HepG2 (cell line): ENCODE measurements at regions not wholly inside any gene's neighbourhood (a gene's known extent, or its start where the extent isn't known, plus 50 kb on each side); places are given as distances from the start of the nearest gene placed in this dataset.

ENCODE experiments used
- ATAC-seq: fragments of 200-7000 bp; cut with Tn5 transposase; 3 replicates; pipeline ENCODE4 v1.9.1; 2020; ENCODE audit warnings: mild to moderate bottlenecking, moderate library complexity
- BruUV-seq: library from RNA; stranded (reverse); fragments of 400-500 nt; replicated peaks from 2 replicates; lab custom pipeline; 2021; lab: Mats Ljungman, UMichigan
- CTCF ChIA-PET: fragments of 300-600 bp; formaldehyde crosslinking; extraction: SDS; loops from one replicate; lab custom pipeline; 2021; ENCODE audit warnings: low total read pairs, inconsistent platforms, low intra/inter-chr PET ratio; lab: Yijun Ruan, JAX
- POLR2A ChIA-PET: fragments of 350-600 bp; sonication (Branson Sonifier 250); formaldehyde crosslinking; loops from one replicate; lab custom pipeline; 2020; ENCODE audit warnings: antibody characterized with exemption, inconsistent platforms; lab: Yijun Ruan, JAX
- DNase-seq: peaks from one replicate; pipeline ENCODE4 v3.0.0-alpha.2; 2015; ENCODE audit warnings: low spot score
- FAIRE-seq: peaks from 3 replicates; lab custom pipeline; 2011; peaks lifted over from hg19 to GRCh38; lab: Jason Lieb, UNC
- H2AFZ ChIP-seq: one replicate; pipeline ENCODE4 v1.6.1; 2011; ENCODE audit warnings: low read length, inconsistent platforms
- H3K27ac ChIP-seq: fragments of 300-600 bp; 3 replicates; pipeline ENCODE4 v1.8.0; 2011; ENCODE audit warnings: mixed run types, mild to moderate bottlenecking, mixed read lengths, low read length, inconsistent platforms; ENCODE audit not compliant: insufficient read depth; ENCODE audit errors: extremely low read length
- H3K27me3 ChIP-seq, 2 experiments: fragments of 200-600 bp in 1 of 2; 2 replicates in 1 of 2; 3 replicates in 1 of 2; pipeline versions ENCODE4 v1.6.0 to v1.8.0; 2011; ENCODE audit warnings: low read length in 2 of 2, mild to moderate bottlenecking in 2 of 2, moderate library complexity in 2 of 2, inconsistent platforms in 1 of 2; ENCODE audit not compliant: insufficient read depth in 2 of 2, control insufficient read depth in 1 of 2
- H3K36me3 ChIP-seq, 2 experiments: fragments of 200-600 bp in 1 of 2; replicated peaks in 1 of 2; 2 replicates in 1 of 2; 3 replicates in 1 of 2; pipeline versions ENCODE4 v1.5.1 to v1.8.0; 2011; ENCODE audit warnings: low read length in 2 of 2, inconsistent platforms in 1 of 2; ENCODE audit not compliant: insufficient read depth in 2 of 2, control insufficient read depth in 1 of 2
- H3K4me1 ChIP-seq: 2 replicates; pipeline ENCODE4 v1.5.1; 2012; ENCODE audit warnings: low read length, inconsistent platforms; ENCODE audit not compliant: insufficient read depth
- H3K4me2 ChIP-seq: 2 replicates; pipeline ENCODE4 v1.6.0; 2011; ENCODE audit warnings: low read depth, low read length, inconsistent platforms
- H3K4me3 ChIP-seq, 3 experiments: fragments of 200-600 bp in 1 of 3; sonication (generic), shearing (Covaris generic) in 1 of 3; replicated peaks in 1 of 3; 2 replicates each; pipeline ENCODE4 v1.5.1; 2011 to 2016; ENCODE audit warnings: low read length in 3 of 3, inconsistent platforms in 2 of 3, low read depth in 2 of 3, mild to moderate bottlenecking in 2 of 3, control low read depth in 1 of 3, mixed read lengths in 1 of 3; ENCODE audit not compliant: insufficient read depth in 1 of 3
- H3K79me2 ChIP-seq: one replicate; pipeline ENCODE4 v1.6.1; 2011; ENCODE audit warnings: low read length, inconsistent platforms; ENCODE audit not compliant: insufficient read depth
- H3K9ac ChIP-seq: 2 replicates; pipeline ENCODE4 v1.6.0; 2011; ENCODE audit warnings: mild to moderate bottlenecking, low read depth, low read length, inconsistent platforms; ENCODE audit not compliant: insufficient read depth
- H3K9me3 ChIP-seq: 2 replicates; pipeline ENCODE4 v1.5.1; 2012; ENCODE audit warnings: mild to moderate bottlenecking, low read length
- H4K20me1 ChIP-seq: 2 replicates; pipeline ENCODE4 v1.6.0; 2011; ENCODE audit warnings: inconsistent platforms, mild to moderate bottlenecking, low read length, moderate library complexity; ENCODE audit not compliant: insufficient read depth
- ARNTL ChIP-seq: sonication (generic); formaldehyde crosslinking; IDR thresholded peaks from 2 replicates; pipeline ENCODE4 v1.4.0; 2020; ENCODE audit warnings: mild to moderate bottlenecking, missing genetic modification reagents
- ATF7 ChIP-seq, 2 experiments: fragments of 450-650 bp in 1 of 2; sonication (generic) in 1 of 2; formaldehyde crosslinking in 1 of 2; IDR thresholded peaks; 2 replicates each; pipeline versions ENCODE4 v1.4.0 to v1.6.1; 2016 to 2020; ENCODE audit warnings: antibody characterized with exemption in 1 of 2, mild to moderate bottlenecking in 1 of 2, missing genetic modification reagents in 1 of 2
- ATRX ChIP-seq: sonication (generic); formaldehyde crosslinking; IDR thresholded peaks from 2 replicates; pipeline ENCODE4 v1.4.0; 2020; ENCODE audit warnings: missing genetic modification reagents, borderline replicate concordance
- BORCS8-MEF2B ChIP-seq: sonication (generic); formaldehyde crosslinking; IDR thresholded peaks from 2 replicates; pipeline ENCODE4 v1.8.0; 2022; ENCODE audit warnings: mild to moderate bottlenecking, missing genetic modification reagents
- CHD4 ChIP-seq: fragments of 200-600 bp; sonication (generic); IDR thresholded peaks from 2 replicates; pipeline ENCODE4 v1.7.0; 2017; ENCODE audit warnings: mild to moderate bottlenecking, low read length, borderline replicate concordance
- FOXM1 ChIP-seq: sonication (generic); formaldehyde crosslinking; IDR thresholded peaks from 2 replicates; pipeline ENCODE4 v1.5.0; 2020; ENCODE audit warnings: missing genetic modification reagents
- HNRNPLL ChIP-seq: fragments of 200-400 bp; formaldehyde crosslinking; IDR thresholded peaks from 2 replicates; pipeline ENCODE4 v1.6.1; 2017; ENCODE audit warnings: mild to moderate bottlenecking, low read depth, low read length; ENCODE audit not compliant: poor library complexity, severe bottlenecking
- MAFF ChIP-seq: IDR thresholded peaks from 2 replicates; pipeline ENCODE4 v1.6.1; 2011; ENCODE audit warnings: low read depth, low read length, improper control_type of control experiment
- MXI1 ChIP-seq: IDR thresholded peaks from 3 replicates; pipeline ENCODE4 v1.6.1; 2012; ENCODE audit warnings: low read depth, low read length, inconsistent platforms, borderline replicate concordance
- U2AF2 ChIP-seq: fragments of 200-400 bp; formaldehyde crosslinking; IDR thresholded peaks from 2 replicates; pipeline ENCODE4 v1.6.1; 2017; ENCODE audit warnings: low read depth, mild to moderate bottlenecking, low read length
- YEATS4 ChIP-seq: sonication (generic); formaldehyde crosslinking; IDR thresholded peaks from 2 replicates; pipeline ENCODE4 v1.4.0; 2020; ENCODE audit warnings: missing genetic modification reagents, borderline replicate concordance
- ZBTB42 ChIP-seq: sonication (generic); formaldehyde crosslinking; IDR thresholded peaks from 2 replicates; pipeline ENCODE4 v1.5.0; 2020; ENCODE audit warnings: mild to moderate bottlenecking, missing genetic modification reagents
- ZNF549 ChIP-seq: sonication (generic); formaldehyde crosslinking; IDR thresholded peaks from 2 replicates; pipeline ENCODE4 v1.5.0; 2020; ENCODE audit warnings: missing genetic modification reagents
- ZNF777 ChIP-seq: sonication (generic); formaldehyde crosslinking; IDR thresholded peaks from 2 replicates; pipeline ENCODE4 v1.4.0; 2020; ENCODE audit warnings: missing genetic modification reagents
- WGBS: methylation state at CpG from one replicate; pipeline ENCODE4 v1.1.6; 2017; ENCODE audit warnings: low lambda C conversion rate; 5-methylcytosine and 5-hydroxymethylcytosine counted together
- in situ Hi-C: cut with HindIII; loops from 2 replicates; pipeline ENCODE4 v1.10.0; 2017; ENCODE audit warnings: low pct_unique_long_range_greater_than_20kb; ENCODE audit not compliant: extremely low pct_ligation_motif_present
- intact Hi-C: fragments of 100-400 bp; cut with micrococcal nuclease; formaldehyde crosslinking; loops from one replicate; pipeline ENCODE4 v1.10.0; 2022; ENCODE audit not compliant: unreplicated experiment
- TF ChIP-seq, protein P1 (sequence below): sonication (generic); formaldehyde crosslinking; IDR thresholded peaks from 2 replicates; pipeline ENCODE4 v1.9.0; 2022; ENCODE audit warnings: low read depth, missing genetic modification reagents
- TF ChIP-seq, protein P2 (sequence below): IDR thresholded peaks from 2 replicates; pipeline ENCODE4 v1.6.1; 2012; ENCODE audit warnings: low read length, improper control_type of control experiment

GRCh38 chr2:235144291-235144690, 192.5 kb downstream of the SH3BP4 start:
- WGBS, result 9% methylated on average over 4 of the region's 4 CpGs
- in situ Hi-C loops, result loop anchor here (5.0 kb wide), 1 partner anchor 448 kb away; no protein-coding TSS in a partner anchor
- H3K27ac ChIP-seq, result no peak overlapping the region

GRCh38 chr2:235146206-235146605, 194.4 kb downstream of the SH3BP4 start:
- ChIA-PET POLR2A (no interaction called here), CTCF (no interaction called here)
- ATAC-seq (no peak), DNase-seq (no peak), FAIRE-seq (no peak)
- peaks cover 6% of the 10 kb centered on the region for H3K4me1 ChIP-seq
- no peak overlapping the region for H2AFZ ChIP-seq
- H3K9me3 ChIP-seq, result no peaks in the 10 kb centered on the region
- 0% methylated on average over 1 of the region's 1 CpG for WGBS
- BruUV-seq, result no TSS peak
- H3K4me3 ChIP-seq, result no peak overlapping the region
- H3K36me3 ChIP-seq, result no peaks in the 10 kb centered on the region
- H3K4me2 ChIP-seq, result no peak overlapping the region
- in situ Hi-C loops (no loop called here), intact Hi-C loops (no loop called here)
- no peak overlapping the region for H3K9ac ChIP-seq
- H3K27ac ChIP-seq, result no peak overlapping the region
- no peaks in the 10 kb centered on the region; the same call in 1 of the 2 replicates for H4K20me1 ChIP-seq
- H3K79me2 ChIP-seq, result no peaks in the 10 kb centered on the region
- H3K27me3 ChIP-seq, result peaks cover 0 to 57% of the 10 kb centered on the region in 2 experiments; a peak in 4 of 5 replicates
- TF ChIP-seq, protein P1, sequence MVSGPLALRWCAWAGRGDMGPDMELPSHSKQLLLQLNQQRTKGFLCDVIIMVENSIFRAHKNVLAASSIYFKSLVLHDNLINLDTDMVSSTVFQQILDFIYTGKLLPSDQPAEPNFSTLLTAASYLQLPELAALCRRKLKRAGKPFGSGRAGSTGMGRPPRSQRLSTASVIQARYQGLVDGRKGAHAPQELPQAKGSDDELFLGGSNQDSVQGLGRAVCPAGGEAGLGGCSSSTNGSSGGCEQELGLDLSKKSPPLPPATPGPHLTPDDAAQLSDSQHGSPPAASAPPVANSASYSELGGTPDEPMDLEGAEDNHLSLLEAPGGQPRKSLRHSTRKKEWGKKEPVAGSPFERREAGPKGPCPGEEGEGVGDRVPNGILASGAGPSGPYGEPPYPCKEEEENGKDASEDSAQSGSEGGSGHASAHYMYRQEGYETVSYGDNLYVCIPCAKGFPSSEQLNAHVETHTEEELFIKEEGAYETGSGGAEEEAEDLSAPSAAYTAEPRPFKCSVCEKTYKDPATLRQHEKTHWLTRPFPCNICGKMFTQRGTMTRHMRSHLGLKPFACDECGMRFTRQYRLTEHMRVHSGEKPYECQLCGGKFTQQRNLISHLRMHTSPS, result no peak
- TF ChIP-seq YEATS4 (CRISPR knock-in tag), result no peak
- TF ChIP-seq ZBTB42 (CRISPR knock-in tag), result no peak
- TF ChIP-seq, protein P2, sequence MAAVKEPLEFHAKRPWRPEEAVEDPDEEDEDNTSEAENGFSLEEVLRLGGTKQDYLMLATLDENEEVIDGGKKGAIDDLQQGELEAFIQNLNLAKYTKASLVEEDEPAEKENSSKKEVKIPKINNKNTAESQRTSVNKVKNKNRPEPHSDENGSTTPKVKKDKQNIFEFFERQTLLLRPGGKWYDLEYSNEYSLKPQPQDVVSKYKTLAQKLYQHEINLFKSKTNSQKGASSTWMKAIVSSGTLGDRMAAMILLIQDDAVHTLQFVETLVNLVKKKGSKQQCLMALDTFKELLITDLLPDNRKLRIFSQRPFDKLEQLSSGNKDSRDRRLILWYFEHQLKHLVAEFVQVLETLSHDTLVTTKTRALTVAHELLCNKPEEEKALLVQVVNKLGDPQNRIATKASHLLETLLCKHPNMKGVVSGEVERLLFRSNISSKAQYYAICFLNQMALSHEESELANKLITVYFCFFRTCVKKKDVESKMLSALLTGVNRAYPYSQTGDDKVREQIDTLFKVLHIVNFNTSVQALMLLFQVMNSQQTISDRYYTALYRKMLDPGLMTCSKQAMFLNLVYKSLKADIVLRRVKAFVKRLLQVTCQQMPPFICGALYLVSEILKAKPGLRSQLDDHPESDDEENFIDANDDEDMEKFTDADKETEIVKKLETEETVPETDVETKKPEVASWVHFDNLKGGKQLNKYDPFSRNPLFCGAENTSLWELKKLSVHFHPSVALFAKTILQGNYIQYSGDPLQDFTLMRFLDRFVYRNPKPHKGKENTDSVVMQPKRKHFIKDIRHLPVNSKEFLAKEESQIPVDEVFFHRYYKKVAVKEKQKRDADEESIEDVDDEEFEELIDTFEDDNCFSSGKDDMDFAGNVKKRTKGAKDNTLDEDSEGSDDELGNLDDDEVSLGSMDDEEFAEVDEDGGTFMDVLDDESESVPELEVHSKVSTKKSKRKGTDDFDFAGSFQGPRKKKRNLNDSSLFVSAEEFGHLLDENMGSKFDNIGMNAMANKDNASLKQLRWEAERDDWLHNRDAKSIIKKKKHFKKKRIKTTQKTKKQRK, result no peak
- TF ChIP-seq MXI1, result no peak
- TF ChIP-seq BORCS8-MEF2B (CRISPR knock-in tag), result no peak
- no peak for TF ChIP-seq ARNTL (CRISPR knock-in tag)
- no peak for TF ChIP-seq ATRX (CRISPR knock-in tag)
- no peak for TF ChIP-seq FOXM1 (CRISPR knock-in tag)
- no peak for TF ChIP-seq ZNF777 (CRISPR knock-in tag)
- TF ChIP-seq MAFF, result no peak

More at GRCh38 chr2:235144291-235144690, 192.5 kb downstream of the SH3BP4 start:
- peaks cover 6% of the 10 kb centered on the region for H3K4me1 ChIP-seq
- CTCF ChIA-PET, result no interaction called here
- no peaks in the 10 kb centered on the region; the same call in 1 of the 2 replicates for H4K20me1 ChIP-seq
- H3K4me3 ChIP-seq, result no peak overlapping the region
- DNase-seq (no peak), FAIRE-seq (no peak), ATAC-seq (no peak)
- H2AFZ ChIP-seq, result no peak overlapping the region
- intact Hi-C loops, result no loop called here
- no peaks in the 10 kb centered on the region for H3K36me3 ChIP-seq
- BruUV-seq, result no TSS peak
- no peaks in the 10 kb centered on the region for H3K79me2 ChIP-seq
- no peak for TF ChIP-seq ATF7 (IDR thresholded peaks at IDR 0.05)
- TF ChIP-seq ATF7 (CRISPR knock-in tag; IDR thresholded peaks at IDR 0.05), result no peak
- no peak for TF ChIP-seq ZNF549 (CRISPR knock-in tag)
- no peak for TF ChIP-seq HNRNPLL
- TF ChIP-seq CHD4, result no peak
- no peak for TF ChIP-seq U2AF2
- H3K9ac ChIP-seq, result no peak overlapping the region
- H3K9me3 ChIP-seq, result no peaks in the 10 kb centered on the region
- H3K27me3 ChIP-seq, result peaks cover 0 to 58% of the 10 kb centered on the region in 2 experiments; a peak in 4 of 5 replicates
- no peak overlapping the region for H3K4me2 ChIP-seq
- POLR2A ChIA-PET, result no interaction called here
